Neutrophil (primary cell): ENCODE measurements at regions not wholly inside any gene's neighbourhood (a gene's known extent, or its start where the extent isn't known, plus 50 kb on each side); places are given as distances from the start of the nearest gene placed in this dataset.

Experiments
- H3K27ac ChIP-seq: fragments of 200-600 bp; sonication (generic); 2 replicates; pipeline ENCODE4 v1.5.1; 2016; ENCODE audit warnings: mild to moderate bottlenecking, moderate library complexity
- H3K27me3 ChIP-seq: fragments of 200-600 bp; sonication (generic); 2 replicates; pipeline ENCODE4 v1.6.0; 2016; ENCODE audit warnings: mild to moderate bottlenecking
- H3K36me3 ChIP-seq: fragments of 200-600 bp; sonication (generic); 2 replicates; pipeline ENCODE4 v1.5.1; 2017
- H3K4me1 ChIP-seq, 2 experiments: fragments of 200-600 bp in 1 of 2; sonication (generic) in 1 of 2; 1 replicate in 1 of 2; 2 replicates in 1 of 2; pipeline versions ENCODE4 v1.5.1 to v1.6.1; 2013 to 2016; ENCODE audit warnings: low read depth in 1 of 2, low read length in 1 of 2, mild to moderate bottlenecking in 1 of 2, moderate library complexity in 1 of 2; ENCODE audit not compliant: control insufficient read depth in 1 of 2, insufficient read depth in 1 of 2
- H3K4me3 ChIP-seq, 2 experiments: fragments of 200-600 bp in 1 of 2; sonication (generic) in 1 of 2; 1 replicate in 1 of 2; 2 replicates in 1 of 2; pipeline ENCODE4 v1.5.1; 2013 to 2016; ENCODE audit warnings: low read depth in 1 of 2, low read length in 1 of 2, mild to moderate bottlenecking in 1 of 2, moderate library complexity in 1 of 2
- H3K9me3 ChIP-seq: fragments of 200-600 bp; sonication (generic); 2 replicates; pipeline ENCODE4 v1.5.1; 2016
- CTCF ChIP-seq: fragments of 200-600 bp; sonication (generic); IDR thresholded peaks from 2 replicates; pipeline ENCODE4 v1.5.1; 2016; ENCODE audit warnings: antibody characterized with exemption

DNA sequence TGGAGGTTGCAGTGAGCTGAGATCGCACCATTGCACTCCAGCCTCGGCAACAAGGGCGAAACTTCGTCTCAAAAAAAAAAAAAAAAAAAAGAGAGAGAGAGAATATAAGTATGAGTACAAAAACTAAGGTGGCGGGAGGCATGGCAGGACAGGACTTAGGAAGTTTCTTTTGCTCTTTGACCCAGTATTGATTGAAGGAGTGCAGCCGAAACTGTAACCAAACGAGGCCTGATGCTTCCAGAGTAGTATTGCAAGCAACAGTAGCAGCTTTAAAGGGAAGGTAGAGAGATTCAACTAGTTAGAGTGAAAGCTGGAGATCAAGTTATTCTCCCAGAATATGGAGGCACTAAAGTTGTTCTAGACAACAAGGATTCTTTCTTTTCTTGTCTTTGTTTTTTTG, 99.2 kb upstream of the CASZ1 start:
- H3K4me1 ChIP-seq = no peaks in the 10 kb centered on the region
- H3K36me3 ChIP-seq = no peaks in the 10 kb centered on the region
- H3K9me3 ChIP-seq = no peaks in the 10 kb centered on the region
- no peak for TF ChIP-seq CTCF
- no peak overlapping the region for H3K27ac ChIP-seq
- H3K27me3 ChIP-seq = peaks cover 23% of the 10 kb centered on the region
- no peak overlapping the region for H3K4me3 ChIP-seq

- Histone ChIP-seq H3K4me1 (no peaks in the 10 kb centered on the region), H3K27ac (no peak overlapping the region), H3K36me3 (no peaks in the 10 kb centered on the region), H3K9me3 (no peaks in the 10 kb centered on the region), H3K4me3 (no peak overlapping the region), H3K27me3 (peaks cover 13% of the 10 kb centered on the region)
- TF ChIP-seq CTCF = no peak
These were observed 100.2 kb upstream of the CASZ1 start for GRCh38 chr1:10896673-10897072.

DNA sequence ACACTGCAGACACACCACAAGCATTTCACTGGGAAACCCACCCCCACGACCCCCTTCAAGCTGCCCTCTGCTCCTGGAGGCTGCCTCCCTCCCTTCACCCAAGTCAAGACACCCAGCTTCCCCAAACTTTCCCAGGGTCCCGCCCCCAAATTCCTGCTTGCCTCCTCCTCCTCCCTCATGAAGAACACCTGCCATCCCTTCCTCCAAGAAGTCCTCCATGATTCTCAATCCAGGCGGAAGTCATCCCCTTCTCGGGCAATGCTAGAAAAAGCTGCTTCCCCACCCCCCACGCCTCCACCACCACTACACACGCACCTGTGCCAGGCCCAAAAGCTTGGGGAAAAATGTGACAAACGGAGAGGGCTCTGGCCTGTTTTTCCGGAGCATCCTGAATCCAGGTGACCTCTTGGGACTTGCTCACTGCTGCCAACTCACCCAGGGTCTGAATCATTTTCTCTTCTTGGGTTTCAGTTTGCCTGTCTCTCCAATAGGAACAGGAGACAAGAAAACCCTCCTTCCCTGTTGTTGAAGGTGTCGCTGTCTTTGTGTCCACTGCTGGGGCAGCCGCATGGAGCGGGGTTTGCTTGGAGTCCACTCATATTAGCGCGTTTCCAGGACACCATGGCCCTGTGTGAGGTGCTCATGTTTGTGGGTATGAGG, 101.0 kb upstream of the CASZ1 start:
- no peak for TF ChIP-seq CTCF
- Histone ChIP-seq H3K4me1 (no peaks in the 10 kb centered on the region), H3K36me3 (no peaks in the 10 kb centered on the region), H3K9me3 (no peaks in the 10 kb centered on the region), H3K27ac (no peak overlapping the region), H3K4me3 (no peak overlapping the region), H3K27me3 (peaks cover 12% of the 10 kb centered on the region)

GRCh38 chr1:10897981-10898728, 101.7 kb upstream of the CASZ1 start:
- no peaks in the 10 kb centered on the region for H3K36me3 ChIP-seq
- TF ChIP-seq CTCF = no peak
- H3K9me3 ChIP-seq = no peaks in the 10 kb centered on the region
- H3K27ac ChIP-seq = no peak overlapping the region
- no peak overlapping the region for H3K4me3 ChIP-seq
- peaks cover 16% of the 10 kb centered on the region for H3K27me3 ChIP-seq
- H3K4me1 ChIP-seq = no peaks in the 10 kb centered on the region

- Histone ChIP-seq H3K36me3 (no peaks in the 10 kb centered on the region), H3K27me3 (peaks cover 16% of the 10 kb centered on the region), H3K27ac (no peak overlapping the region), H3K9me3 (no peaks in the 10 kb centered on the region), H3K4me1 (peaks cover 4 to 7% of the 10 kb centered on the region in 2 experiments), H3K4me3 (no peak overlapping the region)
- TF ChIP-seq CTCF = no peak
These were observed 102.5 kb upstream of the CASZ1 start for GRCh38 chr1:10898921-10899320.
